ENCODE measurements at regions not wholly inside any gene's neighbourhood (a gene's known extent, or its start where the extent isn't known, plus 50 kb on each side); places are given as distances from the start of the nearest gene placed in this dataset.

DNA sequence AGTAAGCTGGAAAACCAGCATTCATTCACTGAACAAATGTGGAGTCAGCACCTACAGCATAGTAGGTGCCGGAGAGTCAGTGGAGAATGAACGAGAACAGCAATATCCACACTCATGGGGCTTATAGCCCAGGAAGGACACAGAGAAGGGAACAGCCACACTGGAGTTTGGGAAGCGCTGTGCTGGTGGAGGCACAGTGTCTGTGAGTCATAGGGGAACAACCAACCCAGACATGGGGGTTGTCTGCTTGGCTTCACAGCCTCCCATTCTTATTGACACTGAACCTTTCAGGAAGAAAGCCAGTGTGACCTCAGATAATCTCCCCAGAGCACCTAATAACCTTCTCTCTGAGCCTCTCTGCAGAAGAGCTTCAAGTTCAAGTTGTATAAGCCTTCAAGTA, 56.6 kb upstream of the UBASH3B start:
- TF ChIP-seq, protein P1, sequence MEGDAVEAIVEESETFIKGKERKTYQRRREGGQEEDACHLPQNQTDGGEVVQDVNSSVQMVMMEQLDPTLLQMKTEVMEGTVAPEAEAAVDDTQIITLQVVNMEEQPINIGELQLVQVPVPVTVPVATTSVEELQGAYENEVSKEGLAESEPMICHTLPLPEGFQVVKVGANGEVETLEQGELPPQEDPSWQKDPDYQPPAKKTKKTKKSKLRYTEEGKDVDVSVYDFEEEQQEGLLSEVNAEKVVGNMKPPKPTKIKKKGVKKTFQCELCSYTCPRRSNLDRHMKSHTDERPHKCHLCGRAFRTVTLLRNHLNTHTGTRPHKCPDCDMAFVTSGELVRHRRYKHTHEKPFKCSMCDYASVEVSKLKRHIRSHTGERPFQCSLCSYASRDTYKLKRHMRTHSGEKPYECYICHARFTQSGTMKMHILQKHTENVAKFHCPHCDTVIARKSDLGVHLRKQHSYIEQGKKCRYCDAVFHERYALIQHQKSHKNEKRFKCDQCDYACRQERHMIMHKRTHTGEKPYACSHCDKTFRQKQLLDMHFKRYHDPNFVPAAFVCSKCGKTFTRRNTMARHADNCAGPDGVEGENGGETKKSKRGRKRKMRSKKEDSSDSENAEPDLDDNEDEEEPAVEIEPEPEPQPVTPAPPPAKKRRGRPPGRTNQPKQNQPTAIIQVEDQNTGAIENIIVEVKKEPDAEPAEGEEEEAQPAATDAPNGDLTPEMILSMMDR (IDR thresholded peaks at IDR 0.05): no peak
- TF ChIP-seq POLR2A (IDR thresholded peaks at IDR 0.05): no peak

All from body of pancreas (tissue), 4 donors.